ENCODE measurements at regions not wholly inside any gene's neighbourhood (a gene's known extent, or its start where the extent isn't known, plus 50 kb on each side); places are given as distances from the start of the nearest gene placed in this dataset.

- in situ Hi-C loops (cut with HindIII; ENCODE audit: low sequenced_read_pairs), result no loop called here
Measured at GRCh38 chr20:60653111-60653845, 598.8 kb upstream of the CDH4 start.

- in situ Hi-C loops (cut with HindIII; ENCODE audit: low sequenced_read_pairs), result no loop called here
Measured at GRCh38 chr20:60658681-60659080, 593.4 kb upstream of the CDH4 start.

GRCh38 chr20:60659240-60659639, 592.8 kb upstream of the CDH4 start:
- in situ Hi-C loops (cut with HindIII; ENCODE audit: low sequenced_read_pairs), result no loop called here

GRCh38 chr20:60662307-60662706, 589.8 kb upstream of the CDH4 start:
- in situ Hi-C loops (cut with HindIII; ENCODE audit: low sequenced_read_pairs), result no loop called here

- in situ Hi-C loops (cut with HindIII; ENCODE audit: low sequenced_read_pairs), result no loop called here
Measured at GRCh38 chr20:60664106-60664505, 588.0 kb upstream of the CDH4 start.

- in situ Hi-C loops (cut with HindIII; ENCODE audit: low sequenced_read_pairs), result no loop called here
Measured at GRCh38 chr20:60667641-60668040, 584.4 kb upstream of the CDH4 start.

GRCh38 chr20:60669211-60669610, 582.9 kb upstream of the CDH4 start:
- in situ Hi-C loops (cut with HindIII; ENCODE audit: low sequenced_read_pairs), result no loop called here

GRCh38 chr20:60676011-60676410, 576.0 kb upstream of the CDH4 start:
- in situ Hi-C loops (cut with HindIII; ENCODE audit: low sequenced_read_pairs), result no loop called here

GRCh38 chr20:60677819-60678218, 574.2 kb upstream of the CDH4 start:
- in situ Hi-C loops (cut with HindIII; ENCODE audit: low sequenced_read_pairs), result no loop called here

GRCh38 chr20:60680554-60680953, 571.5 kb upstream of the CDH4 start:
- in situ Hi-C loops (cut with HindIII; ENCODE audit: low sequenced_read_pairs), result no loop called here

GRCh38 chr20:60687213-60687612, 564.8 kb upstream of the CDH4 start:
- in situ Hi-C loops (cut with HindIII; ENCODE audit: low sequenced_read_pairs), result no loop called here

GRCh38 chr20:60690771-60691170, 561.3 kb upstream of the CDH4 start:
- in situ Hi-C loops (cut with HindIII; ENCODE audit: low sequenced_read_pairs), result no loop called here

- in situ Hi-C loops (cut with HindIII; ENCODE audit: low sequenced_read_pairs), result no loop called here
Measured at GRCh38 chr20:60691966-60692615, 560.0 kb upstream of the CDH4 start.

- in situ Hi-C loops (cut with HindIII; ENCODE audit: low sequenced_read_pairs), result no loop called here
Measured at GRCh38 chr20:60693496-60694133, 558.4 kb upstream of the CDH4 start.

GRCh38 chr20:60694763-60695162, 557.3 kb upstream of the CDH4 start:
- in situ Hi-C loops (cut with HindIII; ENCODE audit: low sequenced_read_pairs), result no loop called here

- in situ Hi-C loops (cut with HindIII; ENCODE audit: low sequenced_read_pairs), result no loop called here
Measured at GRCh38 chr20:60695226-60696000, 556.6 kb upstream of the CDH4 start.

GRCh38 chr20:60697252-60697651, 554.8 kb upstream of the CDH4 start:
- in situ Hi-C loops (cut with HindIII; ENCODE audit: low sequenced_read_pairs), result no loop called here

- in situ Hi-C loops (cut with HindIII; ENCODE audit: low sequenced_read_pairs), result no loop called here
Measured at GRCh38 chr20:60700728-60701127, 551.3 kb upstream of the CDH4 start.

GRCh38 chr20:60704147-60704546, 547.9 kb upstream of the CDH4 start:
- in situ Hi-C loops (cut with HindIII; ENCODE audit: low sequenced_read_pairs), result no loop called here

GRCh38 chr20:60713396-60713795, 538.7 kb upstream of the CDH4 start:
- in situ Hi-C loops (cut with HindIII; ENCODE audit: low sequenced_read_pairs), result no loop called here

- in situ Hi-C loops (cut with HindIII; ENCODE audit: low sequenced_read_pairs), result no loop called here
Measured at GRCh38 chr20:60715172-60715571, 536.9 kb upstream of the CDH4 start.

All from DLD1 (cell line).